ENCODE measurements at regions not wholly inside any gene's neighbourhood (a gene's known extent, or its start where the extent isn't known, plus 50 kb on each side); places are given as distances from the start of the nearest gene placed in this dataset.

DNA sequence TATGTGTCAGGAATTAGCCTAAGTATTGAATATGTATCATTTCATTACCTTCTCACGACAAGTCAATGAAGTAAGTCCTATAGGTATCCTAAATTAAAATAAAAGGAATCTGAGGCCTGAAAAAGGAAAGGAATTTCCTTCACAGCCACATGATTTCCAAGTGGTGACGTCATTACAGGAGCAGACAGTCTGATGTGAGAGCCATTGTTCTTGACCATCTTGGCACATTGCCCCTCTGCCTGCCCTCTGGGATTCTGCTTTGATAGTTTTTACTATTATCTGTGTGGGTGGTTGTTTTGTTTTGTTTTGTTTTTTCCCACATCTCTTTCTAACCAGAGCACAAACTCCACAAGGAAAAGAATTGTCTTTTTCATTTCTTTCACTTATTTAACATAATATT is 219.8 kb upstream of the UFL1 start:
- H3K36me3 ChIP-seq (ENCODE audit: insufficient read depth, low read length) = no peaks in the 10 kb centered on the region
- TF ChIP-seq MXI1 (conservative IDR thresholded peaks at IDR 0.05; ENCODE audit: poor library complexity, severe bottlenecking) = no peak
- TF ChIP-seq, protein P1, sequence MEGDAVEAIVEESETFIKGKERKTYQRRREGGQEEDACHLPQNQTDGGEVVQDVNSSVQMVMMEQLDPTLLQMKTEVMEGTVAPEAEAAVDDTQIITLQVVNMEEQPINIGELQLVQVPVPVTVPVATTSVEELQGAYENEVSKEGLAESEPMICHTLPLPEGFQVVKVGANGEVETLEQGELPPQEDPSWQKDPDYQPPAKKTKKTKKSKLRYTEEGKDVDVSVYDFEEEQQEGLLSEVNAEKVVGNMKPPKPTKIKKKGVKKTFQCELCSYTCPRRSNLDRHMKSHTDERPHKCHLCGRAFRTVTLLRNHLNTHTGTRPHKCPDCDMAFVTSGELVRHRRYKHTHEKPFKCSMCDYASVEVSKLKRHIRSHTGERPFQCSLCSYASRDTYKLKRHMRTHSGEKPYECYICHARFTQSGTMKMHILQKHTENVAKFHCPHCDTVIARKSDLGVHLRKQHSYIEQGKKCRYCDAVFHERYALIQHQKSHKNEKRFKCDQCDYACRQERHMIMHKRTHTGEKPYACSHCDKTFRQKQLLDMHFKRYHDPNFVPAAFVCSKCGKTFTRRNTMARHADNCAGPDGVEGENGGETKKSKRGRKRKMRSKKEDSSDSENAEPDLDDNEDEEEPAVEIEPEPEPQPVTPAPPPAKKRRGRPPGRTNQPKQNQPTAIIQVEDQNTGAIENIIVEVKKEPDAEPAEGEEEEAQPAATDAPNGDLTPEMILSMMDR (IDR thresholded peaks at IDR 0.05; ENCODE audit: poor library complexity, severe bottlenecking) = no peak
- TF ChIP-seq, protein P2, sequence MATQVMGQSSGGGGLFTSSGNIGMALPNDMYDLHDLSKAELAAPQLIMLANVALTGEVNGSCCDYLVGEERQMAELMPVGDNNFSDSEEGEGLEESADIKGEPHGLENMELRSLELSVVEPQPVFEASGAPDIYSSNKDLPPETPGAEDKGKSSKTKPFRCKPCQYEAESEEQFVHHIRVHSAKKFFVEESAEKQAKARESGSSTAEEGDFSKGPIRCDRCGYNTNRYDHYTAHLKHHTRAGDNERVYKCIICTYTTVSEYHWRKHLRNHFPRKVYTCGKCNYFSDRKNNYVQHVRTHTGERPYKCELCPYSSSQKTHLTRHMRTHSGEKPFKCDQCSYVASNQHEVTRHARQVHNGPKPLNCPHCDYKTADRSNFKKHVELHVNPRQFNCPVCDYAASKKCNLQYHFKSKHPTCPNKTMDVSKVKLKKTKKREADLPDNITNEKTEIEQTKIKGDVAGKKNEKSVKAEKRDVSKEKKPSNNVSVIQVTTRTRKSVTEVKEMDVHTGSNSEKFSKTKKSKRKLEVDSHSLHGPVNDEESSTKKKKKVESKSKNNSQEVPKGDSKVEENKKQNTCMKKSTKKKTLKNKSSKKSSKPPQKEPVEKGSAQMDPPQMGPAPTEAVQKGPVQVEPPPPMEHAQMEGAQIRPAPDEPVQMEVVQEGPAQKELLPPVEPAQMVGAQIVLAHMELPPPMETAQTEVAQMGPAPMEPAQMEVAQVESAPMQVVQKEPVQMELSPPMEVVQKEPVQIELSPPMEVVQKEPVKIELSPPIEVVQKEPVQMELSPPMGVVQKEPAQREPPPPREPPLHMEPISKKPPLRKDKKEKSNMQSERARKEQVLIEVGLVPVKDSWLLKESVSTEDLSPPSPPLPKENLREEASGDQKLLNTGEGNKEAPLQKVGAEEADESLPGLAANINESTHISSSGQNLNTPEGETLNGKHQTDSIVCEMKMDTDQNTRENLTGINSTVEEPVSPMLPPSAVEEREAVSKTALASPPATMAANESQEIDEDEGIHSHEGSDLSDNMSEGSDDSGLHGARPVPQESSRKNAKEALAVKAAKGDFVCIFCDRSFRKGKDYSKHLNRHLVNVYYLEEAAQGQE (IDR thresholded peaks at IDR 0.05; ENCODE audit: borderline replicate concordance) = no peak
- TF ChIP-seq EZH2 (IDR thresholded peaks at IDR 0.05; ENCODE audit: borderline replicate concordance, insufficient read depth, low read length, poor library complexity, severe bottlenecking) = no peak
- TF ChIP-seq SMC3 (conservative IDR thresholded peaks at IDR 0.05; ENCODE audit: poor library complexity) = no peak
- no peak for TF ChIP-seq EP300 (conservative IDR thresholded peaks at IDR 0.05; ENCODE audit: poor library complexity, severe bottlenecking)
- no peak for TF ChIP-seq RAD21 (conservative IDR thresholded peaks at IDR 0.05)
- TF ChIP-seq TAF1 (IDR thresholded peaks at IDR 0.05; ENCODE audit: low read depth) = no peak
- TF ChIP-seq POLR2AphosphoS5 (IDR thresholded peaks at IDR 0.05) = no peak
- H3F3A ChIP-seq (ENCODE audit: insufficient read depth, low read length, poor library complexity, severe bottlenecking) = no peaks in the 10 kb centered on the region

DNA sequence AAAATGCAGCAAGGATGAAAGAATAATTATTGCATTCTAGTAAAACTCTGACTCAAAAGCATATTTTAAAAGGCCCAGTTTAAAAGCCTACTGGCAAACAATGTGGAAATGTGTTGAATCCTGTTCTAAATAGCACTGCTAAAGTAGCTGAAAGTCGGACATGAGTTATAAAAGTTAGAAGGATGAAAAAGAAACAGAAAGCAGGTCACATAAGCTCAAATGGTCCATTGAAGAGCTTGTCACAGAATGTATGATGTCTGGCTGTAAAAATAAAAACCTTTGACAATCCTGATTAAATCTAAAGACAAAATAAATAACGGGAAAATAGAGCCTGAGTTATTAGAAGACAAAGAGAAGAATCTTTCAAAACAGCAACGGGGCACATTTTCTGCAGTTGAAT is 218.6 kb upstream of the UFL1 start:
- Histone ChIP-seq H3K9ac (ENCODE audit: low read length) (no peak overlapping the region), H3K4me2 (ENCODE audit: low read length) (no peak overlapping the region), H3K4me3 (ENCODE audit: low read length) (no peak overlapping the region), H3K79me2 (replicated peaks; ENCODE audit: insufficient read depth, low read length) (no peaks in the 10 kb centered on the region), H3K9me3 (ENCODE audit: low read length) (no peaks in the 10 kb centered on the region), H3K36me3 (ENCODE audit: insufficient read depth, low read length) (no peaks in the 10 kb centered on the region), H3F3A (ENCODE audit: insufficient read depth, low read length, poor library complexity, severe bottlenecking) (no peaks in the 10 kb centered on the region), H3K9me2 (ENCODE audit: insufficient read depth, low read length) (no peaks in the 10 kb centered on the region), H3K27ac (ENCODE audit: low read length) (no peak overlapping the region), H4K20me1 (ENCODE audit: insufficient read depth) (no peaks in the 10 kb centered on the region), H2AFZ (ENCODE audit: low read depth, low read length) (no peak overlapping the region), H3K27me3 (ENCODE audit: insufficient read depth, low read depth, low read length) (no peaks in the 10 kb centered on the region)
- TF ChIP-seq SMC3 (conservative IDR thresholded peaks at IDR 0.05; ENCODE audit: poor library complexity) = no peak
- no peak for TF ChIP-seq EZH2 (IDR thresholded peaks at IDR 0.05; ENCODE audit: borderline replicate concordance, insufficient read depth, low read length, poor library complexity, severe bottlenecking)
- no peak for TF ChIP-seq POLR2AphosphoS5 (IDR thresholded peaks at IDR 0.05)
- TF ChIP-seq RAD21 (conservative IDR thresholded peaks at IDR 0.05) = no peak
- TF ChIP-seq EP300 (conservative IDR thresholded peaks at IDR 0.05; ENCODE audit: poor library complexity, severe bottlenecking) = no peak
- TF ChIP-seq MXI1 (conservative IDR thresholded peaks at IDR 0.05; ENCODE audit: poor library complexity, severe bottlenecking) = no peak
- TF ChIP-seq, protein P1 (IDR thresholded peaks at IDR 0.05; ENCODE audit: poor library complexity, severe bottlenecking) = no peak
- TF ChIP-seq TAF1 (IDR thresholded peaks at IDR 0.05; ENCODE audit: low read depth) = no peak
- TF ChIP-seq, protein P2 (IDR thresholded peaks at IDR 0.05; ENCODE audit: borderline replicate concordance) = no peak

More for the DNA sequence above, 219.8 kb upstream of the UFL1 start:
- no peak overlapping the region for H3K4me2 ChIP-seq (ENCODE audit: low read length)
- H3K27ac ChIP-seq (ENCODE audit: low read length) = no peak overlapping the region
- H2AFZ ChIP-seq (ENCODE audit: low read depth, low read length) = no peak overlapping the region
- H3K9me2 ChIP-seq (ENCODE audit: insufficient read depth, low read length) = no peaks in the 10 kb centered on the region
- H4K20me1 ChIP-seq (ENCODE audit: insufficient read depth) = no peaks in the 10 kb centered on the region
- no peaks in the 10 kb centered on the region for H3K9me3 ChIP-seq (ENCODE audit: low read length)
- H3K9ac ChIP-seq (ENCODE audit: low read length) = no peak overlapping the region
- no peaks in the 10 kb centered on the region for H3K79me2 ChIP-seq (replicated peaks; ENCODE audit: insufficient read depth, low read length)
- H3K4me3 ChIP-seq (ENCODE audit: low read length) = no peak overlapping the region
- no peaks in the 10 kb centered on the region for H3K27me3 ChIP-seq (ENCODE audit: insufficient read depth, low read depth, low read length)

Measured in neural cell (in vitro differentiated cells).